Stimulated activated effector memory CD8-positive, alpha-beta T cell treated with anti-CD3 and anti-CD28 coated beads, Interleukin-12 subunit alpha, Interleukin-12 subunit beta, amount 100 ng/mL, for 72 hours (primary cell): ENCODE measurements at regions not wholly inside any gene's neighbourhood (a gene's known extent, or its start where the extent isn't known, plus 50 kb on each side); places are given as distances from the start of the nearest gene placed in this dataset.
"Not testable (repeated sequence)": the region's sequence is repeated elsewhere in the genome, so short reads cannot be mapped to it uniquely, and the experiment has no call there.

Source experiments
- ATAC-seq: fragments of 150-1000 bp; cut with Tn5 transposase; 2 replicates; pipeline ENCODE4 v1.10.0; 2021
- DNase-seq, 2 donors: peaks; one replicate each; pipeline ENCODE4 v3.0.0; 2021 to 2022; ENCODE audit warnings: low spot score in 2 of 2
- H3K27ac Mint-ChIP-seq: one replicate; pipeline ENCODE4 v1.8.0; 2022; ENCODE audit warnings: mild to moderate bottlenecking, mixed read lengths
- H3K36me3 Mint-ChIP-seq: one replicate; pipeline ENCODE4 v1.8.0; 2022; ENCODE audit warnings: mild to moderate bottlenecking, mixed read lengths
- H3K4me1 Mint-ChIP-seq: one replicate; pipeline ENCODE4 v1.8.0; 2022; ENCODE audit warnings: mixed read lengths
- H3K4me3 Mint-ChIP-seq: one replicate; pipeline ENCODE4 v1.8.0; 2022; ENCODE audit warnings: mild to moderate bottlenecking, mixed read lengths
- H3K9me3 Mint-ChIP-seq: one replicate; pipeline ENCODE4 v1.8.0; 2022; ENCODE audit warnings: mixed read lengths

- Mint-ChIP-seq H3K4me3 (no peak overlapping the region), H3K27ac (no peak overlapping the region), H3K4me1 (no peaks in the 10 kb centered on the region), H3K36me3 (no peaks in the 10 kb centered on the region), H3K9me3 (peaks cover 3% of the 10 kb centered on the region)
- ATAC-seq (no peak), DNase-seq (no peak)
These were observed 50.8 kb upstream of the SEL1L start for GRCh38 chr14:81584495-81584894.

- Mint-ChIP-seq H3K27ac (no peak overlapping the region), H3K4me1 (no peaks in the 10 kb centered on the region), H3K4me3 (no peak overlapping the region), H3K36me3 (no peaks in the 10 kb centered on the region), H3K9me3 (no peaks in the 10 kb centered on the region)
- ATAC-seq (no peak), DNase-seq (no peak)
These were observed 55.9 kb upstream of the SEL1L start for GRCh38 chr14:81589381-81590065.

GRCh38 chr14:81591266-81591665 is 57.6 kb upstream of the SEL1L start:
- no peaks in the 10 kb centered on the region for H3K4me1 Mint-ChIP-seq

DNA sequence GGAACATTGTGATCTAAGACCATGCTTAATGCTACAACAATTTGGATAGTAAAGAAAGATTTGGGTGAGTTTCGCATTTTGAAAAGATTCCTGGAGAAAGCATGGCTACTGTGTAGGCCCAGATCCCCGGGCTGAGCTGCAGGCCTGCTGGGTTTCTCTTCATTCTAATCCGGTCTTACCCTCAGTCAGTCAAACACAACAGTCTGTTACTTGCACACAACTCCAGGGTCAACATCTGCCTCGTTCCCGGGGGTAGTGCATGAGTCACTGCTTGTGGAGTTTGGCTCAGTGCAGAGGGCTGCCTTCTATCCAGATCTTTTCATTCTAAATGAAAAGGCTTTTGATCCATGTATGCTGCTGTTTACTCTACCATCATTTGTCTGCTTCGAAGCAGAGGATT is 60.4 kb upstream of the SEL1L start:
- Mint-ChIP-seq H3K9me3 (no peaks in the 10 kb centered on the region), H3K4me1 (no peaks in the 10 kb centered on the region)
- DNase-seq, result no peak

More at GRCh38 chr14:81591266-81591665, 57.6 kb upstream of the SEL1L start:
- H3K9me3 Mint-ChIP-seq, result no peaks in the 10 kb centered on the region
- no peak for DNase-seq
- no peaks in the 10 kb centered on the region for H3K36me3 Mint-ChIP-seq
- no peak overlapping the region for H3K4me3 Mint-ChIP-seq
- ATAC-seq, result no peak
- no peak overlapping the region for H3K27ac Mint-ChIP-seq

GRCh38 chr14:81605660-81606059 is 72.0 kb upstream of the SEL1L start:
- H3K4me1 Mint-ChIP-seq, result no peaks in the 10 kb centered on the region
- no peaks in the 10 kb centered on the region for H3K9me3 Mint-ChIP-seq
- H3K27ac Mint-ChIP-seq, result no peak overlapping the region
- DNase-seq (no peak), ATAC-seq (no peak)
- no peaks in the 10 kb centered on the region for H3K36me3 Mint-ChIP-seq
- H3K4me3 Mint-ChIP-seq, result no peak overlapping the region

More for the DNA sequence above, 60.4 kb upstream of the SEL1L start:
- no peaks in the 10 kb centered on the region for H3K36me3 Mint-ChIP-seq
- no peak overlapping the region for H3K27ac Mint-ChIP-seq
- no peak overlapping the region for H3K4me3 Mint-ChIP-seq
- ATAC-seq, result no peak

GRCh38 chr14:81613341-81614045 is 79.8 kb upstream of the SEL1L start:
- no peak for DNase-seq
- no peak overlapping the region for H3K4me3 Mint-ChIP-seq

DNA sequence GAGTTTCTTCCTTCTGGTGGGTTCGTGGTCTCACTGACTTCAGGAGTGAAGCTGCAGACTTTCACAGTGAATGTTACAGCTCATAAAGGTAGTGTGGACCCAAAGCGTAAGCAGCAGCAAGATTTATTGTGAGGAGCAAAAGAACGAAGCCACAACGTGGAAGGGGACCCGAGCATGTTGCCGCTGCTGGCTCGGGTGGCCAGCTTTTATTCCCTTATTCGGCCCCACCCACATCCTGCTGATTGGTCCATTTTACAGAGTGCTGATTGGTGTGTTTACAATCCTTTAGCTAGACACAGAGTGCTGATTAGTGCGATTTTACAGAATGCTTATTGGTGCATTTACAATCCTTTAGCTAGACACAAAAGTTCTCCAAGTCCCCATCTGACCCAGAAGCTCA is 80.6 kb upstream of the SEL1L start:
- H3K36me3 Mint-ChIP-seq, DNase-seq, H3K9me3 Mint-ChIP-seq, H3K4me3 Mint-ChIP-seq, H3K27ac Mint-ChIP-seq, H3K4me1 Mint-ChIP-seq, ATAC-seq: not testable (repeated sequence)

More at GRCh38 chr14:81613341-81614045, 79.8 kb upstream of the SEL1L start:
- H3K36me3 Mint-ChIP-seq, result no peaks in the 10 kb centered on the region
- no peak overlapping the region for H3K27ac Mint-ChIP-seq
- ATAC-seq, result no peak
- H3K4me1 Mint-ChIP-seq, result no peaks in the 10 kb centered on the region
- no peaks in the 10 kb centered on the region for H3K9me3 Mint-ChIP-seq

DNA sequence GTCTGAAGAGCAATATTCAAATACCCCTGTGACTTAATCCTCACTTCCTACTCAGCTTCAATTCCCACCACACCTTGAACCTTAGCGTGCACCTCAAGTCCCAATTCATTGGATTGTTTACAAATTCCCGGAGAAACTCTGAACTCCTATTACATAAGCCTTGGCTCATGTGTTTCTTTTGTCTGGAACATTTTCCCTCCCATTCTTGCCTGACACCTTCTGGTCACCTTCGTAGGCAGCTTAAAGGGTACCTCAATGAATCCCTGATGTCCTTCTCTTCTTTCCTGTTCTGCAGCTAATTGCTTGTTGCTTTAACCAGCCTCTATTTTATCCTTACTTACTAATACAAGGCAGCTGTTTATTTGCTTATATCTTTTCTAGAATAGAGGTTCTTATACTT is 85.0 kb upstream of the SEL1L start:
- H3K4me3 Mint-ChIP-seq, result no peak overlapping the region

GRCh38 chr14:81619816-81620215 is 86.2 kb upstream of the SEL1L start:
- H3K27ac Mint-ChIP-seq, result no peak overlapping the region

More for the DNA sequence above, 85.0 kb upstream of the SEL1L start:
- DNase-seq, result no peak
- no peak overlapping the region for H3K27ac Mint-ChIP-seq
- no peak for ATAC-seq
- H3K36me3 Mint-ChIP-seq, result no peaks in the 10 kb centered on the region
- H3K4me1 Mint-ChIP-seq, result no peaks in the 10 kb centered on the region
- H3K9me3 Mint-ChIP-seq, result no peaks in the 10 kb centered on the region

DNA sequence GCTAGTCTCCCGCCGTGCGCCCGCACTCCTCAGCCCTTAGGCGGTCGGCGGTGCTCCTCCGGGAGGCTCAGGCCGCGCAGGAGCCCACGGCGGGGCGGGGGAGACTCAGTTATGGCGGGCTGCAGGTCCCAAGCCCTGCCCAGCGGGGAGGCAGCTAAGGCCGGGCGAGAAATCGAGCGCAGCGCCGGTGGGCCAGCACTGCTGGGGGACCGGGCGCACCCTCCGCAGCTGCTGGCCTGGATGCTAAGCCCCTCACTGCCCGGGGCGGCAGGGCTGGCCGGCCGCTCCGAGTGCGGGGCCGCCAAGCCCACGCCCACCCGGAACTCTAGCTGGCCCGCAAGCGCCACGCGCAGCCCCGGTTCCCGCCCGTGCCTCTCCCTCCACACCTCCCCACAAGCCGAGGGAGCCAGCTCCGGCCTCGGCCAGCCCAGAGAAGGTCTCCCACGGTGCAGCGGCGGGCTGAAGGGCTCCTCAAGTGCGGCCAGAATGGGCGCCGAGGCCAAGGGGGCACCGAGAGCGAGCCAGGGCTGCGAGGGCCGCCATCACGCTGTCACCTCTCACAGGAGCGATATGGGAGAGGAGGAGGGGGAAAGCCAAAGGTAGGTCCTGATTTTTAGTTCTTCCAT is 90.2 kb upstream of the SEL1L start:
- not testable (repeated sequence) for H3K27ac Mint-ChIP-seq, ATAC-seq, H3K4me1 Mint-ChIP-seq, DNase-seq, H3K36me3 Mint-ChIP-seq, H3K9me3 Mint-ChIP-seq, H3K4me3 Mint-ChIP-seq

More at GRCh38 chr14:81619816-81620215, 86.2 kb upstream of the SEL1L start:
- H3K4me1 Mint-ChIP-seq, result no peaks in the 10 kb centered on the region
- no peak for ATAC-seq
- no peak overlapping the region for H3K4me3 Mint-ChIP-seq
- no peak for DNase-seq
- H3K9me3 Mint-ChIP-seq, result no peaks in the 10 kb centered on the region
- H3K36me3 Mint-ChIP-seq, result no peaks in the 10 kb centered on the region

DNA sequence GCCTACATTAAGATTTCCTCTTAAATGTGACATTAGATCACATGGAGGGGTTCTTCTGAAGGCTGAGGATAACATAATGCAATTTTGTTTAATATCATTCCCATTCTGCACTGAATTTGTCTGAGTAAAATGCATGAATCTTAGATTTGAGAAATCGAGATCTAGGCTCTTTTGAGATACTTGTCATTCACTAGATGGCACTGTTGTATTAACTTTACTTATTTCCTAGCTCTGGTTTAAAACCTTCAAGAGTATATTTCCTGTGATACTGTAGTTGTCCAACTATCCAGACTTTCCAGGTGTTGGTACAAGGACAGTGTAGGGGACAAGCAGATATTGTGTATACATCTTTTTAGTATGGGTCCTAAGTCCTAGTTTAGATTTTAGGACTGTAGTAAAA is 91.7 kb upstream of the SEL1L start:
- Mint-ChIP-seq H3K36me3 (no peaks in the 10 kb centered on the region), H3K27ac (no peak overlapping the region), H3K9me3 (no peaks in the 10 kb centered on the region), H3K4me3 (no peak overlapping the region), H3K4me1 (no peaks in the 10 kb centered on the region)
- ATAC-seq (no peak), DNase-seq (no peak)

GRCh38 chr14:81632157-81632556 is 98.5 kb upstream of the SEL1L start:
- H3K27ac Mint-ChIP-seq, result no peak overlapping the region
- no peak for DNase-seq
- no peaks in the 10 kb centered on the region for H3K4me1 Mint-ChIP-seq
- H3K4me3 Mint-ChIP-seq, result no peak overlapping the region
- no peak for ATAC-seq
- H3K9me3 Mint-ChIP-seq, result no peaks in the 10 kb centered on the region
- H3K36me3 Mint-ChIP-seq, result no peaks in the 10 kb centered on the region

- no peak for DNase-seq
- Mint-ChIP-seq H3K27ac (no peak overlapping the region), H3K4me1 (no peaks in the 10 kb centered on the region), H3K4me3 (no peak overlapping the region), H3K36me3 (no peaks in the 10 kb centered on the region), H3K9me3 (no peaks in the 10 kb centered on the region)
- no peak for ATAC-seq
These were observed 99.8 kb upstream of the SEL1L start for GRCh38 chr14:81633496-81633895.

GRCh38 chr14:81637639-81638038 is 104.0 kb upstream of the SEL1L start:
- Mint-ChIP-seq H3K36me3 (no peaks in the 10 kb centered on the region), H3K9me3 (no peaks in the 10 kb centered on the region), H3K4me1 (no peaks in the 10 kb centered on the region), H3K27ac (no peak overlapping the region), H3K4me3 (no peak overlapping the region)
- no peak for DNase-seq
- no peak for ATAC-seq

GRCh38 chr14:81638656-81639280 is 105.1 kb upstream of the SEL1L start:
- Mint-ChIP-seq H3K27ac (no peak overlapping the region), H3K9me3 (peaks cover 3% of the 10 kb centered on the region), H3K4me1 (no peaks in the 10 kb centered on the region), H3K4me3 (no peak overlapping the region), H3K36me3 (no peaks in the 10 kb centered on the region)
- ATAC-seq, result no peak
- DNase-seq, result no peak
